Esophagus squamous epithelium (tissue), 5 donors: ENCODE measurements at regions not wholly inside any gene's neighbourhood (a gene's known extent, or its start where the extent isn't known, plus 50 kb on each side); places are given as distances from the start of the nearest gene placed in this dataset.
"Not testable (repeated sequence)": the region's sequence is repeated elsewhere in the genome, so short reads cannot be mapped to it uniquely, and the experiment has no call there.

ENCODE experiments used
- DNase-seq: peaks from one replicate; lab custom pipeline; 2025; lab: John Stamatoyannopoulos, UW
- H3K27ac ChIP-seq, 4 donors: fragments of 200-600 bp; sonication (generic); one replicate each; pipeline ENCODE4 v1.5.1; 2016 to 2019; ENCODE audit warnings: mild to moderate bottlenecking in 1 of 4
- H3K27me3 ChIP-seq, 4 donors: fragments of 200-600 bp; sonication (generic); 1 replicate in 3 of 4; 2 replicates in 1 of 4; pipeline versions ENCODE4 v1.5.1 to v1.6.0; 2017 to 2021; ENCODE audit warnings: antibody characterized with exemption in 1 of 4
- H3K36me3 ChIP-seq, 3 donors: fragments of 200-600 bp; sonication (generic); one replicate each; pipeline ENCODE4 v1.5.1; 2016 to 2019
- H3K4me1 ChIP-seq, 3 donors: fragments of 200-600 bp; sonication (generic); one replicate each; pipeline ENCODE4 v1.5.1; 2017 to 2019
- H3K4me3 ChIP-seq, 4 donors: fragments of 200-600 bp; sonication (generic); 1 replicate in 3 of 4; 2 replicates in 1 of 4; pipeline ENCODE4 v1.5.1; 2016 to 2019; ENCODE audit warnings: mild to moderate bottlenecking in 2 of 4, moderate library complexity in 1 of 4
- H3K9me3 ChIP-seq, 3 donors: fragments of 200-600 bp; sonication (generic); one replicate each; pipeline ENCODE4 v1.5.1; 2016 to 2019
- CTCF ChIP-seq, 6 experiments: fragments of 450-650 bp in 4 of 6; fragments of 200-600 bp in 2 of 6; sonication (generic) in 2 of 6; IDR thresholded peaks; one replicate each; pipeline ENCODE4 v1.5.1; 2016 to 2019; ENCODE audit warnings: antibody characterized with exemption in 6 of 6, mild to moderate bottlenecking in 4 of 6, moderate library complexity in 4 of 6
- POLR2A ChIP-seq, 4 donors: fragments of 450-650 bp; IDR thresholded peaks; one replicate each; pipeline ENCODE4 v1.6.1; 2017; ENCODE audit warnings: antibody characterized with exemption in 4 of 4, mild to moderate bottlenecking in 4 of 4, moderate library complexity in 3 of 4
- WGBS, 2 donors: methylation state at CpG; one replicate each; pipeline ENCODE4 v1.1.5; 2018; 5-methylcytosine and 5-hydroxymethylcytosine counted together
- intact Hi-C: fragments of 100-400 bp; cut with DNase I; formaldehyde crosslinking; loops from one replicate; pipeline ENCODE4 v1.15.0; 2022
- donor health status: DM: yes; HTN: yes; CAD: no.

GRCh38 chr2:177002983-177003382 is 209.6 kb upstream of the HNRNPA3 start:
- Histone ChIP-seq H3K36me3 (no peaks in the 10 kb centered on the region), H3K27ac (no peak overlapping the region), H3K4me1 (peaks cover 0 to 4% (median 0%) of the 10 kb centered on the region in 3 donors), H3K4me3 (no peak overlapping the region), H3K9me3 (no peaks in the 10 kb centered on the region), H3K27me3 (no peaks in the 10 kb centered on the region)
- no peak for TF ChIP-seq CTCF (IDR thresholded peaks at IDR 0.05)
- no peak for TF ChIP-seq POLR2A (IDR thresholded peaks at IDR 0.05)
- intact Hi-C loops: no loop called here
- no peak for DNase-seq
- WGBS, 2 donors: 81 to 86% methylated on average over 3 of the region's 3 CpGs

- H3K36me3 ChIP-seq, H3K27me3 ChIP-seq, H3K4me1 ChIP-seq, intact Hi-C loops, H3K9me3 ChIP-seq, H3K4me3 ChIP-seq, DNase-seq, H3K27ac ChIP-seq: not testable (repeated sequence)
- WGBS, 2 donors: 60% methylated on average over 1 to 5 of the region's 28 CpGs
These were observed 204.9 kb upstream of the HNRNPA3 start for GRCh38 chr2:177007726-177008125.

- H3K9me3 ChIP-seq, intact Hi-C loops: not testable (repeated sequence)
- 78 to 90% methylated on average over 14 to 16 of the region's 17 CpGs for WGBS, 2 donors
These were observed 203.9 kb upstream of the HNRNPA3 start for GRCh38 chr2:177008662-177009061.

GRCh38 chr2:177010146-177010545 is 202.4 kb upstream of the HNRNPA3 start:
- no peak for DNase-seq
- Histone ChIP-seq H3K4me3 (no peak overlapping the region), H3K27me3 (no peaks in the 10 kb centered on the region), H3K4me1 (peaks cover 0 to 4% (median 0%) of the 10 kb centered on the region in 3 donors), H3K36me3 (no peaks in the 10 kb centered on the region), H3K9me3 (no peaks in the 10 kb centered on the region), H3K27ac (no peak overlapping the region)
- intact Hi-C loops: no loop called here
- 80 to 89% methylated on average over 6 of the region's 6 CpGs for WGBS, 2 donors
- no peak for TF ChIP-seq POLR2A (IDR thresholded peaks at IDR 0.05)
- no peak for TF ChIP-seq CTCF (IDR thresholded peaks at IDR 0.05)

More at GRCh38 chr2:177008662-177009061, 203.9 kb upstream of the HNRNPA3 start:
- DNase-seq, H3K4me1 ChIP-seq, H3K36me3 ChIP-seq, H3K27me3 ChIP-seq, H3K27ac ChIP-seq, H3K4me3 ChIP-seq: not testable (repeated sequence)

- Histone ChIP-seq H3K27ac (no peak overlapping the region), H3K4me3 (no peak overlapping the region), H3K36me3 (no peaks in the 10 kb centered on the region), H3K4me1 (peaks cover 0 to 4% (median 0%) of the 10 kb centered on the region in 3 donors), H3K27me3 (no peaks in the 10 kb centered on the region), H3K9me3 (no peaks in the 10 kb centered on the region)
- 5 to 29% methylated on average over 1 of the region's 1 CpG for WGBS, 2 donors
- no peak for DNase-seq
- intact Hi-C loops: no loop called here
- TF ChIP-seq CTCF (IDR thresholded peaks at IDR 0.05): no peak
- TF ChIP-seq POLR2A (IDR thresholded peaks at IDR 0.05): no peak
These were observed 201.7 kb upstream of the HNRNPA3 start for GRCh38 chr2:177010861-177011260.

- H3K27me3 ChIP-seq: peaks cover 0 to 4% (median 0%) of the 10 kb centered on the region in 4 donors
- H3K9me3 ChIP-seq: no peaks in the 10 kb centered on the region
- TF ChIP-seq POLR2A (IDR thresholded peaks at IDR 0.05): no peak
- no peak for TF ChIP-seq CTCF (IDR thresholded peaks at IDR 0.05)
- no peak for DNase-seq
- no peaks in the 10 kb centered on the region for H3K36me3 ChIP-seq
- H3K4me1 ChIP-seq: no peaks in the 10 kb centered on the region
- intact Hi-C loops: no loop called here
- H3K4me3 ChIP-seq: no peak overlapping the region
- H3K27ac ChIP-seq: no peak overlapping the region
These were observed 197.6 kb upstream of the HNRNPA3 start for GRCh38 chr2:177014946-177015345.
